HCT116 (cell line): ENCODE measurements at regions not wholly inside any gene's neighbourhood (a gene's known extent, or its start where the extent isn't known, plus 50 kb on each side); places are given as distances from the start of the nearest gene placed in this dataset.

Experiments used
- ATAC-seq: fragments of 200-7000 bp; cut with Tn5 transposase; 2 replicates; pipeline ENCODE4 v1.9.1; 2020; ENCODE audit warnings: mild to moderate bottlenecking, moderate library complexity
- BruUV-seq: library from RNA; stranded (reverse); fragments of 400-500 nt; replicated peaks from 2 replicates; lab custom pipeline; 2021; lab: Mats Ljungman, UMichigan
- CTCF ChIA-PET: fragments of 300-600 bp; sonication (Branson Sonifier 250); formaldehyde crosslinking; loops from one replicate; lab custom pipeline; 2021; ENCODE audit warnings: antibody characterized with exemption; lab: Charles Lee
- POLR2A ChIA-PET: fragments of 300-600, 350-600 bp; sonication (Branson Sonifier 250); formaldehyde crosslinking; loops from one replicate; lab custom pipeline; 2021; ENCODE audit warnings: antibody characterized with exemption; lab: Charles Lee
- RAD21 ChIA-PET, 2 experiments: fragments of 300-600 bp; sonication (Branson Sonifier 250); formaldehyde crosslinking; loops; one replicate each; lab custom pipeline; 2023; ENCODE audit warnings: low total read pairs in 2 of 2; ENCODE audit not compliant: uncharacterized antibody in 2 of 2, unreplicated experiment in 2 of 2, low non-redundant PET in 1 of 2; lab: Charles Lee
- DNase-seq: peaks from one replicate; pipeline ENCODE4 v3.0.0-alpha.2; 2010; ENCODE audit warnings: low read depth, low spot score
- H2AFZ ChIP-seq: fragments of 200-600 bp; shearing (Covaris generic), sonication (generic); 2 replicates; pipeline ENCODE4 v1.6.1; 2017; ENCODE audit warnings: low read depth, mixed run types, mixed read lengths, antibody characterized with exemption, low read length; ENCODE audit not compliant: poor library complexity, severe bottlenecking
- H3K27ac ChIP-seq: 2 replicates; pipeline ENCODE4 v1.5.1; 2012; ENCODE audit warnings: low read depth, low read length
- H3K27me3 ChIP-seq: fragments of 200-600 bp; sonication (generic); 2 replicates; pipeline ENCODE4 v1.6.1; 2016; ENCODE audit warnings: mixed run types, low read length, mixed read lengths; ENCODE audit not compliant: insufficient read depth
- H3K36me3 ChIP-seq, 2 experiments: fragments of 200-500 bp in 1 of 2; fragments of 200-600 bp in 1 of 2; sonication (Bioruptor generic) in 1 of 2; sonication (generic) in 1 of 2; 2 replicates each; pipeline versions ENCODE4 v1.5.1 to v1.6.1; 2014 to 2016; ENCODE audit warnings: low read length in 2 of 2, inconsistent platforms in 1 of 2, mixed read lengths in 1 of 2, mixed run types in 1 of 2; ENCODE audit not compliant: insufficient read depth in 2 of 2, control insufficient read depth in 1 of 2
- H3K4me1 ChIP-seq, 2 experiments: fragments of 200-600 bp in 1 of 2; sonication (generic) in 1 of 2; 2 replicates each; pipeline versions ENCODE4 v1.5.1 to v1.6.1; 2012 to 2017; ENCODE audit warnings: low read length in 2 of 2, inconsistent platforms in 1 of 2, mild to moderate bottlenecking in 1 of 2, mixed read lengths in 1 of 2, mixed run types in 1 of 2, moderate library complexity in 1 of 2; ENCODE audit not compliant: insufficient read depth in 2 of 2, control insufficient read depth in 1 of 2
- H3K4me2 ChIP-seq: fragments of 200-600 bp; sonication (generic); 2 replicates; pipeline ENCODE4 v1.6.1; 2017; ENCODE audit warnings: mixed run types, low read length, mixed read lengths
- H3K4me3 ChIP-seq, 2 experiments: fragments of 200-600 bp in 1 of 2; sonication (generic) in 1 of 2; replicated peaks in 1 of 2; 2 replicates each; pipeline ENCODE4 v1.5.1; 2011 to 2016; ENCODE audit warnings: low read length in 2 of 2, control low read depth in 1 of 2, low read depth in 1 of 2, mild to moderate bottlenecking in 1 of 2, mixed read lengths in 1 of 2, mixed run types in 1 of 2
- H3K79me2 ChIP-seq: fragments of 200-600 bp; sonication (generic); 2 replicates; pipeline ENCODE4 v1.6.1; 2017; ENCODE audit warnings: mild to moderate bottlenecking, mixed run types, low read length, moderate library complexity, mixed read lengths; ENCODE audit not compliant: insufficient read depth
- H3K9ac ChIP-seq: fragments of 200-600 bp; sonication (generic); 2 replicates; pipeline ENCODE4 v1.6.1; 2016; ENCODE audit warnings: low read length, mixed read lengths
- H3K9me2 ChIP-seq: fragments of 200-600 bp; sonication (generic), shearing (Covaris generic); 2 replicates; pipeline ENCODE4 v1.6.1; 2017; ENCODE audit warnings: mixed run types, mild to moderate bottlenecking, moderate library complexity; ENCODE audit not compliant: insufficient read depth
- H3K9me3 ChIP-seq, 2 experiments: fragments of 200-500 bp in 1 of 2; fragments of 200-600 bp in 1 of 2; sonication (Bioruptor generic) in 1 of 2; sonication (generic) in 1 of 2; 2 replicates each; pipeline ENCODE4 v1.6.1; 2014 to 2017; ENCODE audit warnings: low read length in 2 of 2, mixed read lengths in 2 of 2, inconsistent platforms in 1 of 2, low read depth in 1 of 2, mild to moderate bottlenecking in 1 of 2, mixed run types in 1 of 2, moderate library complexity in 1 of 2; ENCODE audit not compliant: control insufficient read depth in 1 of 2, insufficient read depth in 1 of 2
- H4K20me1 ChIP-seq: fragments of 200-600 bp; sonication (generic), shearing (Covaris generic); 2 replicates; pipeline ENCODE4 v1.6.1; 2017; ENCODE audit warnings: mixed run types, mild to moderate bottlenecking, moderate library complexity; ENCODE audit not compliant: insufficient read depth
- ATF3 ChIP-seq: IDR thresholded peaks from 2 replicates; pipeline ENCODE4 v1.6.1; 2012
- CBX3 ChIP-seq: IDR thresholded peaks from 2 replicates; pipeline ENCODE4 v1.6.1; 2012; ENCODE audit warnings: low read depth
- CTCF ChIP-seq, 3 experiments: fragments of 200-600 bp in 1 of 3; sonication (generic) in 1 of 3; IDR thresholded peaks in 2 of 3; conservative IDR thresholded peaks in 1 of 3; 2 replicates each; pipeline ENCODE4 v1.5.1; 2012 to 2017; ENCODE audit warnings: low read depth in 2 of 3, low read length in 2 of 3, antibody characterized with exemption in 1 of 3, borderline replicate concordance in 1 of 3, control low read depth in 1 of 3, mild to moderate bottlenecking in 1 of 3, mixed read lengths in 1 of 3, mixed run types in 1 of 3, moderate library complexity in 1 of 3; ENCODE audit not compliant: insufficient read depth in 1 of 3
- EZH2phosphoT487 ChIP-seq: fragments of 200-600 bp; IDR thresholded peaks from 2 replicates; pipeline ENCODE4 v1.6.1; 2018; ENCODE audit warnings: antibody characterized with exemption, borderline replicate concordance
- JUND ChIP-seq: IDR thresholded peaks from 2 replicates; pipeline ENCODE4 v1.6.1; 2012
- POLR2A ChIP-seq: IDR thresholded peaks from 2 replicates; pipeline ENCODE4 v1.7.0; 2011; ENCODE audit warnings: borderline replicate concordance; ENCODE audit not compliant: insufficient read depth, insufficient read length; ENCODE audit errors: extremely low read depth
- RAD21 ChIP-seq: IDR thresholded peaks from 2 replicates; pipeline ENCODE4 v1.6.1; 2012; ENCODE audit warnings: low read depth, mild to moderate bottlenecking
- REST ChIP-seq: IDR thresholded peaks from 2 replicates; pipeline ENCODE4 v1.6.1; 2012; ENCODE audit warnings: low read depth
- SIN3A ChIP-seq: IDR thresholded peaks from 2 replicates; pipeline ENCODE4 v1.6.1; 2012; ENCODE audit warnings: low read depth
- SP1 ChIP-seq: IDR thresholded peaks from 2 replicates; pipeline ENCODE4 v1.6.1; 2012; ENCODE audit warnings: low read depth
- SRF ChIP-seq: IDR thresholded peaks from 2 replicates; pipeline ENCODE4 v1.6.1; 2012; ENCODE audit warnings: low read depth
- ZBTB33 ChIP-seq: IDR thresholded peaks from 2 replicates; pipeline ENCODE4 v1.6.1; 2011; ENCODE audit warnings: mild to moderate bottlenecking, low read length, moderate library complexity; ENCODE audit not compliant: insufficient replicate concordance; ENCODE audit errors: extremely low read depth
- ZNF274 ChIP-seq: fragments of 200-500 bp; sonication (Bioruptor generic); IDR thresholded peaks from 2 replicates; pipeline ENCODE4 v1.6.1; 2014; ENCODE audit warnings: mild to moderate bottlenecking, low read depth, low read length, inconsistent platforms
- intact Hi-C: fragments of 100-400 bp; cut with micrococcal nuclease; formaldehyde crosslinking; loops from 2 replicates; pipeline ENCODE4 v1.10.0; 2022

- H4K20me1 ChIP-seq = no peaks in the 10 kb centered on the region
- no peak overlapping the region for H3K9ac ChIP-seq
- POLR2A ChIA-PET = no interaction called here
- H3K27me3 ChIP-seq = peaks cover 58% of the 10 kb centered on the region
- intact Hi-C loops = loop anchor here (5.0 kb wide), 1 partner anchor 706 kb away; the partner anchor contains the start of gene HOXD8
- H3K36me3 ChIP-seq = no peaks in the 10 kb centered on the region
- DNase-seq (no peak), ATAC-seq (no peak)
- BruUV-seq = no TSS peak
- no peak overlapping the region for H3K4me2 ChIP-seq
- no peak overlapping the region for H3K4me3 ChIP-seq
- CTCF ChIA-PET = interaction anchor here (1.4 kb wide), 1 partner anchor 19 kb away, joined by 4 read pairs; no protein-coding TSS in a partner anchor
- no peak for TF ChIP-seq CBX3
- TF ChIP-seq SIN3A = no peak
- TF ChIP-seq ZNF274 = no peak
- no peak for TF ChIP-seq EZH2phosphoT487
- no peak for TF ChIP-seq JUND
- no peak for TF ChIP-seq REST
- no peak for TF ChIP-seq POLR2A
- no peak for TF ChIP-seq ATF3
- no peak for TF ChIP-seq SP1
- no peak for TF ChIP-seq RAD21
- TF ChIP-seq CTCF (IDR thresholded peaks at IDR 0.05 in 2 of 3, conservative IDR thresholded peaks at IDR 0.05 in 1 of 3; ENCODE audit: borderline replicate concordance in 1 of 3, insufficient read depth in 1 of 3, low read depth in 2 of 3, low read length in 2 of 3) = no peak
- no peak for TF ChIP-seq ZBTB33
- no peak for TF ChIP-seq SRF
- H3K27ac ChIP-seq = no peak overlapping the region
- no peak overlapping the region for H2AFZ ChIP-seq
- RAD21 ChIA-PET = no interaction called here
- no peaks in the 10 kb centered on the region for H3K79me2 ChIP-seq
- no peaks in the 10 kb centered on the region for H3K4me1 ChIP-seq
- no peaks in the 10 kb centered on the region for H3K9me2 ChIP-seq
- H3K9me3 ChIP-seq = no peaks in the 10 kb centered on the region
These were observed 378.9 kb upstream of the HNRNPA3 start for GRCh38 chr2:176833671-176834070.
